H1 (cell line): ENCODE measurements at regions not wholly inside any gene's neighbourhood (a gene's known extent, or its start where the extent isn't known, plus 50 kb on each side); places are given as distances from the start of the nearest gene placed in this dataset.

Experiments
- CTBP2 ChIP-seq: IDR thresholded peaks from 2 replicates; pipeline ENCODE4 v1.7.0; 2011; ENCODE audit warnings: borderline replicate concordance, mild to moderate bottlenecking, moderate library complexity, mixed read lengths, low read length; ENCODE audit not compliant: insufficient read depth, insufficient read length
- GTF2F1 ChIP-seq: IDR thresholded peaks from 2 replicates; pipeline ENCODE4 v1.6.1; 2012; ENCODE audit warnings: low read depth, low read length, improper control_type of control experiment, borderline replicate concordance

DNA sequence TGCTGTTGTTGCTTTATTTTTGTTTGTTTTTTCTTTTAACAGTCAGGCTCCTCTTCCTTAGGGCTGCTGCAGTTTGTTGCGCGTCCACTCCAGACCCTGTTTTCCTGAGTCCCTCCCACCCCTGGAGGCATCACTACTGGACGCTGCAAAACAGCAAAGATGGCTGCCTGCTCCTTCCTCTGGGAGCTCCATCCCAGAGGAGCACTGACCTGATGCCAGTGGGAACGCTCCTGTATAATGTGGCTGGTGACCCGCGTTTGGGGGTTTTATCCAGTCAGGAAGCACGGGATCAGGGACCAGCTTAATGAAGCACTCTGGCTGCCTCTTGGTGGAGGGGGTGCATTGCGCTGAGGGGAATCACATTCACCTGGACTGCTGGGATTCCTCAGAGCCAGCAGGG, 1005.6 kb downstream of the CDH8 start (continued):
- TF ChIP-seq CTBP2 (no peak), GTF2F1 (no peak)
- TF ChIP-seq, all 59 proteins: peak for 0
